Smooth muscle cell (in vitro differentiated cells): ENCODE measurements at regions not wholly inside any gene's neighbourhood (a gene's known extent, or its start where the extent isn't known, plus 50 kb on each side); places are given as distances from the start of the nearest gene placed in this dataset.

Experiments used
- DNase-seq: peaks from one replicate; lab custom pipeline; 2025; ENCODE audit not compliant: unreplicated experiment; lab: John Stamatoyannopoulos, UW
- H2AFZ ChIP-seq: fragments of 200-600 bp; sonication (generic); 2 replicates; pipeline ENCODE4 v1.6.0; 2016; ENCODE audit warnings: antibody characterized with exemption, low read depth, mild to moderate bottlenecking
- H3F3A ChIP-seq: fragments of 200-600 bp; sonication (generic); 2 replicates; pipeline ENCODE4 v1.6.0; 2017; ENCODE audit warnings: antibody characterized with exemption, low read depth
- H3K27ac ChIP-seq: fragments of 200-600 bp; sonication (generic); 2 replicates; pipeline ENCODE4 v1.5.1; 2016; ENCODE audit warnings: low read depth, mild to moderate bottlenecking
- H3K27me3 ChIP-seq: fragments of 200-600 bp; sonication (generic); 2 replicates; pipeline ENCODE4 v1.6.1; 2016; ENCODE audit warnings: low read depth, mild to moderate bottlenecking
- H3K36me3 ChIP-seq: fragments of 200-600 bp; sonication (generic); 2 replicates; pipeline ENCODE4 v1.5.1; 2016; ENCODE audit warnings: low read depth
- H3K4me1 ChIP-seq: fragments of 200-600 bp; sonication (generic); 2 replicates; pipeline ENCODE4 v1.5.1; 2016; ENCODE audit warnings: low read depth
- H3K4me2 ChIP-seq: fragments of 200-600 bp; sonication (generic); 2 replicates; pipeline ENCODE4 v1.6.0; 2016; ENCODE audit warnings: mild to moderate bottlenecking
- H3K4me3 ChIP-seq: fragments of 200-600 bp; sonication (generic); 2 replicates; pipeline ENCODE4 v1.5.1; 2016; ENCODE audit warnings: mild to moderate bottlenecking
- H3K79me2 ChIP-seq: fragments of 200-600 bp; sonication (generic); 2 replicates; pipeline ENCODE4 v1.6.0; 2016; ENCODE audit warnings: low read depth, mild to moderate bottlenecking
- H3K9ac ChIP-seq: fragments of 200-600 bp; sonication (generic); 2 replicates; pipeline ENCODE4 v1.6.0; 2016; ENCODE audit warnings: low read depth
- H3K9me3 ChIP-seq: fragments of 200-600 bp; sonication (generic); replicated peaks from 2 replicates; pipeline ENCODE4 v1.5.1; 2016; ENCODE audit warnings: low read depth
- H4K20me1 ChIP-seq: fragments of 200-600 bp; sonication (generic); 2 replicates; pipeline ENCODE4 v1.6.0; 2016; ENCODE audit warnings: low read depth
- CTCF ChIP-seq: fragments of 200-600 bp; sonication (generic); IDR thresholded peaks from 2 replicates; pipeline ENCODE4 v1.5.1; 2017; ENCODE audit warnings: borderline replicate concordance, mild to moderate bottlenecking, antibody characterized with exemption; ENCODE audit not compliant: insufficient read depth, poor library complexity, severe bottlenecking
- WGBS: methylation state at CpG from one replicate; pipeline ENCODE4 v1.1.7; 2016; ENCODE audit warnings: low lambda C conversion rate; 5-methylcytosine and 5-hydroxymethylcytosine counted together

- no peaks in the 10 kb centered on the region for H3K79me2 ChIP-seq
- peaks cover under 1% of the 10 kb centered on the region for H3K27me3 ChIP-seq
- no peaks in the 10 kb centered on the region for H3K36me3 ChIP-seq
- no peak overlapping the region for H3K9ac ChIP-seq
- no peak overlapping the region for H2AFZ ChIP-seq
- WGBS: 78% methylated on average over 5 of the region's 5 CpGs
- no peak overlapping the region for H3K27ac ChIP-seq
- no peaks in the 10 kb centered on the region for H3K9me3 ChIP-seq
- H4K20me1 ChIP-seq: no peaks in the 10 kb centered on the region
- no peak for DNase-seq
- no peak for TF ChIP-seq CTCF
- H3K4me1 ChIP-seq: peaks cover 3% of the 10 kb centered on the region
- no peak overlapping the region for H3K4me2 ChIP-seq
- no peak overlapping the region for H3K4me3 ChIP-seq
- no peaks in the 10 kb centered on the region for H3F3A ChIP-seq
Measured at GRCh38 chr11:127395034-127395433, 394.5 kb upstream of the KIRREL3 start.

GRCh38 chr11:127393460-127393997 is 393.0 kb upstream of the KIRREL3 start:
- Histone ChIP-seq H3K4me3 (no peak overlapping the region), H2AFZ (no peak overlapping the region)
- WGBS: 71% methylated on average over 4 of the region's 4 CpGs

GRCh38 chr11:127392575-127392974 is 392.0 kb upstream of the KIRREL3 start:
- 31% methylated on average over 2 of the region's 2 CpGs for WGBS
- H3K4me3 ChIP-seq: no peak overlapping the region

More at GRCh38 chr11:127393460-127393997, 393.0 kb upstream of the KIRREL3 start:
- no peaks in the 10 kb centered on the region for H3K9me3 ChIP-seq
- H3K4me1 ChIP-seq: peaks cover 3% of the 10 kb centered on the region
- no peaks in the 10 kb centered on the region for H3K79me2 ChIP-seq
- no peaks in the 10 kb centered on the region for H3F3A ChIP-seq
- H4K20me1 ChIP-seq: no peaks in the 10 kb centered on the region
- H3K9ac ChIP-seq: no peak overlapping the region
- H3K27me3 ChIP-seq: peaks cover 6% of the 10 kb centered on the region
- TF ChIP-seq CTCF: no peak
- no peak for DNase-seq
- H3K27ac ChIP-seq: no peak overlapping the region
- H3K36me3 ChIP-seq: no peaks in the 10 kb centered on the region
- H3K4me2 ChIP-seq: no peak overlapping the region

More at GRCh38 chr11:127392575-127392974, 392.0 kb upstream of the KIRREL3 start:
- Histone ChIP-seq H3K9ac (no peak overlapping the region), H3F3A (no peaks in the 10 kb centered on the region), H3K9me3 (no peaks in the 10 kb centered on the region), H4K20me1 (no peaks in the 10 kb centered on the region), H3K79me2 (no peaks in the 10 kb centered on the region), H3K27me3 (peaks cover 6% of the 10 kb centered on the region), H3K4me1 (peaks cover 3% of the 10 kb centered on the region), H2AFZ (no peak overlapping the region), H3K36me3 (no peaks in the 10 kb centered on the region), H3K4me2 (no peak overlapping the region), H3K27ac (no peak overlapping the region)
- TF ChIP-seq CTCF: no peak
- DNase-seq: no peak
